GM12875 (cell line): ENCODE measurements at regions not wholly inside any gene's neighbourhood (a gene's known extent, or its start where the extent isn't known, plus 50 kb on each side); places are given as distances from the start of the nearest gene placed in this dataset.
"Not testable (repeated sequence)": the region's sequence is repeated elsewhere in the genome, so short reads cannot be mapped to it uniquely, and the experiment has no call there.

Source experiments
- H3K4me3 ChIP-seq: one replicate; pipeline ENCODE4 v1.5.1; 2011; ENCODE audit warnings: low read depth, low read length, control low read depth
- TF ChIP-seq, protein P1 (sequence below): IDR thresholded peaks from 2 replicates; pipeline ENCODE4 v1.5.1; 2011; ENCODE audit warnings: low read depth, mild to moderate bottlenecking, control low read depth, inconsistent platforms, low read length, moderate library complexity, borderline replicate concordance; ENCODE audit not compliant: insufficient read depth

DNA sequence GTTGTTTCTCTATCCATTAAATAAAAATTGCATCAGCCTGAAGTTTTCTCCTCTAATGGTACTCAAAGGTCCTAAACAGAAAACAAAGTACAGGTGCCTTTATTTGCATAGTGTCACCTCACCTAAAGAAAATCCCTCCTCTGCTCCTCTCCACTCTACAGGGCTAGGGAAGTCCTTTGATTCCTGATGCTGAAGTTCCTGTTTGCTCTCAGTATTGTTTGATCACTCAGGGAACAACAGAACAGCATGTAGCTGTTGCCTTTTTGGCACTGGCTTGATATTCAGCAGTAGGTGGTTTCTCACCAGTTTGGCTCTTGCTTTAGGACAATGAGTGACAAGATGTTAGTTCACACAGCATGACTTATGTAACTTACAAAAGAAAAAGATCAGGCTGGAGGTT is 156.2 kb upstream of the SLC7A11 start:
- H3K4me3 ChIP-seq = no peak overlapping the region
- TF ChIP-seq, protein P1, sequence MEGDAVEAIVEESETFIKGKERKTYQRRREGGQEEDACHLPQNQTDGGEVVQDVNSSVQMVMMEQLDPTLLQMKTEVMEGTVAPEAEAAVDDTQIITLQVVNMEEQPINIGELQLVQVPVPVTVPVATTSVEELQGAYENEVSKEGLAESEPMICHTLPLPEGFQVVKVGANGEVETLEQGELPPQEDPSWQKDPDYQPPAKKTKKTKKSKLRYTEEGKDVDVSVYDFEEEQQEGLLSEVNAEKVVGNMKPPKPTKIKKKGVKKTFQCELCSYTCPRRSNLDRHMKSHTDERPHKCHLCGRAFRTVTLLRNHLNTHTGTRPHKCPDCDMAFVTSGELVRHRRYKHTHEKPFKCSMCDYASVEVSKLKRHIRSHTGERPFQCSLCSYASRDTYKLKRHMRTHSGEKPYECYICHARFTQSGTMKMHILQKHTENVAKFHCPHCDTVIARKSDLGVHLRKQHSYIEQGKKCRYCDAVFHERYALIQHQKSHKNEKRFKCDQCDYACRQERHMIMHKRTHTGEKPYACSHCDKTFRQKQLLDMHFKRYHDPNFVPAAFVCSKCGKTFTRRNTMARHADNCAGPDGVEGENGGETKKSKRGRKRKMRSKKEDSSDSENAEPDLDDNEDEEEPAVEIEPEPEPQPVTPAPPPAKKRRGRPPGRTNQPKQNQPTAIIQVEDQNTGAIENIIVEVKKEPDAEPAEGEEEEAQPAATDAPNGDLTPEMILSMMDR = no peak

DNA sequence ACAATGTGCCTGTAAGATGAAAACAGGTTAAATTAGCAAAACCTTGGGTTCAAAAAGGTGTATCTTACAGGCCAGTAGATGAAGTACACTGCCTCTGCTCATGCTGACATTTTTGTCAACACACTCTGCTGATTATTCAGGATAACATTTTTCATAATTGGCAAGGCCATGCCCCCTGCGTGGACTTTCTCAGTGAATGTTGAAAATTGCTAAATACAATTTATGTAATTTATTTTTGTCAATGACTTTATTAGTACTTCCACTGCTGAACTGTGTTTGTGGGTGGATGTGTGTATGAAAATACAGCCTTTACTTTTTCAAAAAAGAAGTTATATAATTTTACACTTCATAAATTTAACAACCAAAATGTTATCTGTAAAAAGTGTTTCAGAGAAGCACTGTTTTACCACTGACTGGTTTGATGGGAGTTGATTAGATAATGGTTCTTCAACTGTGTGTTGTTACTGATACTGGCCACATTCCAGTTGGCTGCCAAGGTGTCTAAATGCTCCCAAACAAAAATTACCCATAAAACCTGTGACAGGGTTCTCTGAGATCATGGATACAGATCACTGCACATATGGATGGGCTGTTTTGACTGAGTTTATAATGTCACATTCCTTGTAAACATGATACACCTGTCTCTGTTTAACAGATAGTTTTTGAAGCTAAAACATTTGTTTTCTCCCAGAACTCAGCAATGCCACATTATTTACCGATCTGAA is 151.9 kb upstream of the SLC7A11 start:
- H3K4me3 ChIP-seq = no peak overlapping the region
- TF ChIP-seq, protein P1 = no peak

DNA sequence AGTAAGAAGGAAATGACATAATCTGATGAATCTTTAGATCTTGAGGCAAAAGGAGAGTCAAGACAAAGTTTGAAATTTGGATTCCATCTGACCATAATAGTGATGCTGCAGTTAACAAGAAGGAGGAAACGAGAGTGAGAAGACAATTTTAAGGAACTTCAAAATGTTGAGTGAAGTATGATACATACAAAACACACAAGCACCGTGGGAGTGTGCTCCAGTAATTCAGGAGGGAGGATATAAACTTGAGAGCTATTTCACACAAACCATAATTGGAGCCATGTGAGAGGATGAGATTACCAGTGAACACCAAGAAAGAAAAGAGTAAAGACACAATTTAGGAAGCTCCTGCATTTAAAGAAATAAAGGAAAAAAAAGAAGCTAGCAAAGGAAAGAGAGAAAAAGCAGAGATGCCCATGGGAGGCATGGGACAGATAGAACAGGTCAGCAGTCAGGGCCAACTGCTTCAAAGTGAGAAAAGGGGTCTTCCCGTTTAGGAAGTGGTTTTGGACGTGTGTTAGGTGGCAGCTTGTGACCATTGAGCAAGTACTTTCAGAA is 150.7 kb upstream of the SLC7A11 start:
- H3K4me3 ChIP-seq = no peak overlapping the region
- TF ChIP-seq, protein P1 = no peak

DNA sequence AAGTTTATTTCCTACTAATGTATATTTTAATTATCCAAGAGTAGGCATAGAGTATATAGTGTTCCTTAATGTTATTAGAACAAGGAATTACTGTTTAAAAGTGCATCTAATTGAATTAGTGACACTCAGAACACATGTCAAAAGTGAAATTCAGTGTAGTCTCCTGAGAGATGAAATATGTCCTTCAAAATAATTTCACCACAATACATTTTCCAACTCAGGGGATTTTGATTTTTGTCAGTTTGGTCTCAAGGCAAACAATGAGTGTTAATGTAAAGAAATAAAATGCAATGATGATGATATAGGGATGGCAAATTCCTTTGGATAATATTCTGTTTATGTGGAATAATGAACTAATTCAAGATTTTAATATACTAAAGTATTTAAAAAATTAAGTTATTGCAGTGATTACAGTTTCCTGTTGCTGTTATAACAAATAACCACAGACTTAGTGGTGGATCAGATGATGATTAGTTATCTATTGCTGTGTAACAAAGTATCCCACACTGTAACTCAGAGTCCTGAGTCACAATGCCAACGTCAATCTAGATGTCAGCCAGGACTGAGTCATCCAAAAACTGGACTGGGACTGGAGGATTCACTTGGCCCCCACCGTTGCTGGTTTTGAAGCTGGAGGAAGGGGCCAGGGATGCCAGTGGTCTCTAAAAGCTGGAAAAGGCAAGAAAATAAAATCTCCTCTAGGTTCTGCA is 148.0 kb upstream of the SLC7A11 start:
- TF ChIP-seq, protein P1 = no peak
- H3K4me3 ChIP-seq = no peak overlapping the region

DNA sequence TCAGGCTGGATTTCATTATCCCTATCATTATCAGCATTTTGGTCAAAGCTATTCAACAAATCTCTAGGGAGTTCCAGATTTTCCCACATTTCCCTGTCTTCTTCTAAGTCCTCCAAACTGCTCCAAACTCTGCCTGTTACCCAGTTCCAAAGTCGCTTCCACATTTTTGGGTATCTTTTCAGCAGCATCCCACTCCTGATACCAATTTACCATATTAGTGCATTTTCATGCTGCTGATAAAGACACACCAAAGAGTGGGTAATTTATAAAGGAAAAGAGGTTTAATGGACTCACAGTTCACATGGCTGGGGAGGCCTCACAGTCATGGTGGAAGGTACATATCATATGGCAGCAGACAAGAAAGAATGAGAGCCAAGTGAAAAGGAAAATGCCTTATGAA is 132.8 kb upstream of the SLC7A11 start:
- TF ChIP-seq, protein P1 = no peak
- H3K4me3 ChIP-seq = no peak overlapping the region

- no peak overlapping the region for H3K4me3 ChIP-seq
Measured at GRCh38 chr4:138367942-138368341, 125.8 kb upstream of the SLC7A11 start.

DNA sequence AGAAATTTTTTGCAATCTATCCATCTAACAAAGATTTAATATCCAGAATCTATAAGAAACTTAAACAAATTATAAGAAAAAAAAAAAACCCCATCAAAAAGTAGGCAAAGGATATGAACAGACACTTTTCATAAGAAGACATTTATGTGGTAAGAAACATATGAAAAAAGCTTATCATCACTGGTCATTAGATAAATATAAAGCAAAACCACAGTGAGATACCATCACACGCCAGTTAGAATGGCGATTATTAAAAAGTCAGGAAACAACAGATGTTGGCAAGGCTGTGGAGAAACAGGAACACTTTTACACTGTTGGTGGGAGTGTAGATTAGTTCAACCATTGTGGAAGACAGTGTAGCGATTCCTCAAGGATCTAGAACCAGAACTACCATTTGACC is 110.3 kb upstream of the SLC7A11 start:
- not testable (repeated sequence) for H3K4me3 ChIP-seq

More at GRCh38 chr4:138367942-138368341, 125.8 kb upstream of the SLC7A11 start:
- TF ChIP-seq, protein P1 = no peak
